OCI-LY7 (cell line): ENCODE measurements at regions not wholly inside any gene's neighbourhood (a gene's known extent, or its start where the extent isn't known, plus 50 kb on each side); places are given as distances from the start of the nearest gene placed in this dataset.

ENCODE experiments used
- BruUV-seq: library from RNA; stranded (reverse); fragments of 400-500 nt; replicated peaks from 2 replicates; lab custom pipeline; 2021; lab: Mats Ljungman, UMichigan
- CTCF ChIA-PET: fragments of 300-600 bp; sonication (Branson Sonifier 250); formaldehyde crosslinking; loops from one replicate; lab custom pipeline; 2022; ENCODE audit warnings: antibody characterized with exemption; ENCODE audit not compliant: unreplicated experiment; lab: Charles Lee
- POLR2A ChIA-PET: fragments of 300-600 bp; sonication (Branson Sonifier 250); formaldehyde crosslinking; loops from one replicate; lab custom pipeline; 2022; ENCODE audit warnings: antibody characterized with exemption; lab: Charles Lee
- DNase-seq: peaks from one replicate; pipeline ENCODE4 v3.0.0-alpha.2; 2015; ENCODE audit warnings: low spot score
- H2AFZ ChIP-seq: fragments of 200-600 bp; sonication (generic), shearing (Covaris generic); 2 replicates; pipeline ENCODE4 v1.6.1; 2014; ENCODE audit warnings: mild to moderate bottlenecking, antibody characterized with exemption, low read length, moderate library complexity
- H3K27ac ChIP-seq: fragments of 200-600 bp; sonication (generic); 2 replicates; pipeline ENCODE4 v1.5.1; 2014; ENCODE audit warnings: mixed run types, low read depth, mild to moderate bottlenecking, moderate library complexity, low read length, inconsistent platforms; ENCODE audit not compliant: poor library complexity, severe bottlenecking
- H3K36me3 ChIP-seq: fragments of 200-600 bp; sonication (generic); 2 replicates; pipeline ENCODE4 v1.6.1; 2014; ENCODE audit warnings: mild to moderate bottlenecking, antibody characterized with exemption, low read length, moderate library complexity, mixed read lengths; ENCODE audit not compliant: insufficient read depth
- H3K4me1 ChIP-seq: fragments of 200-600 bp; sonication (generic); 2 replicates; pipeline ENCODE4 v1.5.1; 2014; ENCODE audit warnings: mild to moderate bottlenecking, low read length; ENCODE audit not compliant: insufficient read depth, poor library complexity, severe bottlenecking
- H3K4me2 ChIP-seq: fragments of 200-600 bp; sonication (generic); 2 replicates; pipeline ENCODE4 v1.6.1; 2014; ENCODE audit warnings: mild to moderate bottlenecking, low read length
- H3K4me3 ChIP-seq: fragments of 200-600 bp; sonication (generic); 2 replicates; pipeline ENCODE4 v1.5.1; 2014; ENCODE audit warnings: mild to moderate bottlenecking, low read depth, low read length; ENCODE audit not compliant: poor library complexity, severe bottlenecking
- H3K79me2 ChIP-seq: fragments of 200-600 bp; sonication (generic); 2 replicates; pipeline ENCODE4 v1.6.1; 2016; ENCODE audit warnings: low read depth, mild to moderate bottlenecking, low read length, moderate library complexity, mixed read lengths; ENCODE audit not compliant: insufficient read depth
- H3K9me2 ChIP-seq: fragments of 200-600 bp; sonication (generic); 2 replicates; pipeline ENCODE4 v1.6.1; 2016; ENCODE audit warnings: mild to moderate bottlenecking, low read length, mixed read lengths; ENCODE audit not compliant: insufficient read depth
- H3K9me3 ChIP-seq: fragments of 200-600 bp; sonication (generic); 2 replicates; pipeline ENCODE4 v1.6.1; 2014; ENCODE audit warnings: mild to moderate bottlenecking, mixed run types, low read length, mixed read lengths
- H4K20me1 ChIP-seq: fragments of 200-600 bp; sonication (generic); 2 replicates; pipeline ENCODE4 v1.6.1; 2014; ENCODE audit warnings: mild to moderate bottlenecking, antibody characterized with exemption, low read length, moderate library complexity, mixed read lengths; ENCODE audit not compliant: insufficient read depth
- EZH2phosphoT487 ChIP-seq: fragments of 200-600 bp; sonication (generic); IDR thresholded peaks from 2 replicates; pipeline ENCODE4 v1.6.1; 2018; ENCODE audit warnings: low read depth, borderline replicate concordance, mild to moderate bottlenecking, mixed run types, antibody characterized with exemption, low read length, moderate library complexity, mixed read lengths
- intact Hi-C: fragments of 100-400 bp; cut with micrococcal nuclease; formaldehyde crosslinking; loops from one replicate; pipeline ENCODE4 v1.10.0; 2022; ENCODE audit not compliant: unreplicated experiment
- TF ChIP-seq, protein P1 (sequence below): fragments of 200-600 bp; sonication (generic); conservative IDR thresholded peaks from 2 replicates; pipeline ENCODE4 v1.5.1; 2014; ENCODE audit warnings: mild to moderate bottlenecking, antibody characterized with exemption, low read length, moderate library complexity, mixed read lengths

DNA sequence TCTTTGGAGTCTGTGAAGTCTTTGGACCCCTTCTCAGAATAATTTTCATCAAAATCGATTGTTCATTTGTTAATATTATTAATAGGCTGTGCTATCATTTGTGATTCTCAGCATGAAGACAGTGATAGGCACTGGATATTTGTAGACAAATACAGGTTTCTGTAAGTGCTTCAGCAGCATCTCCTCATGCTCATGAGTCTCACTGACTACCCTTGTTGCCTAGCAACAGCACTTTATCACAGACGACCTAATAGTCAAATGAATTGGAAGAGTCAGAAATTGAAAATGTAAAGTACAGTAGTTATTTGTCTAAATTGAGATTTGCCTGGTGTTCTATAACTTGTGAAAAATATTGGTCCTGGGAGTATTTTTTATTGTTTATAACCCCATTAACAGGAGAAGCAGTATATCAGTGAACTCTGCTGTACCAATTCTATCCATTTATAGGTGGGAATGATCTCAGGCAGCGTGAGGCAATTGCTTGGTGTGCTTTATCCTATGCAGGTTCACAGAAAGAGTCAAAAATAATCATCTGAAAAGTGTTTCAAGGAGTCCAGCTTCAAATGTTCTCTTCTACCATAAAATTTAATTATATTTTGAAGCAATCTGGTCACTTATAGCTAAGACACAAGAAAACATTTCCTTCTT, 684.6 kb downstream of the RFPL4B start:
- no peaks in the 10 kb centered on the region for H3K9me3 ChIP-seq
- BruUV-seq = no TSS peak
- TF ChIP-seq, protein P1, sequence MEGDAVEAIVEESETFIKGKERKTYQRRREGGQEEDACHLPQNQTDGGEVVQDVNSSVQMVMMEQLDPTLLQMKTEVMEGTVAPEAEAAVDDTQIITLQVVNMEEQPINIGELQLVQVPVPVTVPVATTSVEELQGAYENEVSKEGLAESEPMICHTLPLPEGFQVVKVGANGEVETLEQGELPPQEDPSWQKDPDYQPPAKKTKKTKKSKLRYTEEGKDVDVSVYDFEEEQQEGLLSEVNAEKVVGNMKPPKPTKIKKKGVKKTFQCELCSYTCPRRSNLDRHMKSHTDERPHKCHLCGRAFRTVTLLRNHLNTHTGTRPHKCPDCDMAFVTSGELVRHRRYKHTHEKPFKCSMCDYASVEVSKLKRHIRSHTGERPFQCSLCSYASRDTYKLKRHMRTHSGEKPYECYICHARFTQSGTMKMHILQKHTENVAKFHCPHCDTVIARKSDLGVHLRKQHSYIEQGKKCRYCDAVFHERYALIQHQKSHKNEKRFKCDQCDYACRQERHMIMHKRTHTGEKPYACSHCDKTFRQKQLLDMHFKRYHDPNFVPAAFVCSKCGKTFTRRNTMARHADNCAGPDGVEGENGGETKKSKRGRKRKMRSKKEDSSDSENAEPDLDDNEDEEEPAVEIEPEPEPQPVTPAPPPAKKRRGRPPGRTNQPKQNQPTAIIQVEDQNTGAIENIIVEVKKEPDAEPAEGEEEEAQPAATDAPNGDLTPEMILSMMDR = no peak
- no peak for TF ChIP-seq EZH2phosphoT487
- H4K20me1 ChIP-seq = no peaks in the 10 kb centered on the region
- no peaks in the 10 kb centered on the region for H3K4me1 ChIP-seq
- no peak for DNase-seq
- no peaks in the 10 kb centered on the region for H3K79me2 ChIP-seq
- H3K36me3 ChIP-seq = no peaks in the 10 kb centered on the region
- POLR2A ChIA-PET = no interaction called here
- CTCF ChIA-PET = no interaction called here
- intact Hi-C loops = no loop called here
- no peaks in the 10 kb centered on the region for H3K9me2 ChIP-seq
- no peak overlapping the region for H3K4me3 ChIP-seq
- H2AFZ ChIP-seq = no peak overlapping the region
- no peak overlapping the region for H3K4me2 ChIP-seq
- no peak overlapping the region for H3K27ac ChIP-seq

DNA sequence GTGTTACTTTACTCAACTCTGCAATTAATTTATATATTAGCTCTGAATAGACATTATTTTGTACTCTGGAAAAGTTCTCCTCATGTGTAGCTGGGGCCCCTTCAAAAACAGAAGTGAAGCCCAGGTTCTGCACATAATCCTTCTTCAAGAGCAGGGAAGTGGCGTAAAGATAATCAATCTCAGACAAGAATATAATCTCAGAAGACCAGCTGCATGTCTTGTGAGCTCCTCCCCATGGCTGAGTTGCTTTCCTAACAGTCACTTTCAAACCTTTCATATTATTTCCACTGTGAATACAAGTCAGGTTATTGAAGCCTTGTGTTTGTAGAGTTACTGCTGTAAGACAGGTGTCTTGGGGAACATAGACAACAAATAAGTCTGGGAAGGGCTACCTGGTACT, 691.9 kb downstream of the RFPL4B start:
- H3K4me3 ChIP-seq = no peak overlapping the region
- TF ChIP-seq EZH2phosphoT487 = no peak
- TF ChIP-seq, protein P1 = no peak
- no peaks in the 10 kb centered on the region for H3K9me2 ChIP-seq
- H2AFZ ChIP-seq = no peak overlapping the region
- intact Hi-C loops = no loop called here
- H3K79me2 ChIP-seq = no peaks in the 10 kb centered on the region
- H4K20me1 ChIP-seq = no peaks in the 10 kb centered on the region
- DNase-seq = no peak
- CTCF ChIA-PET = no interaction called here
- no peaks in the 10 kb centered on the region for H3K4me1 ChIP-seq
- H3K9me3 ChIP-seq = no peaks in the 10 kb centered on the region
- H3K4me2 ChIP-seq = no peak overlapping the region
- no peak overlapping the region for H3K27ac ChIP-seq
- BruUV-seq = no TSS peak
- H3K36me3 ChIP-seq = no peaks in the 10 kb centered on the region
- POLR2A ChIA-PET = interaction anchor here (0.6 to 0.8 kb wide), 2 partner anchors 18 to 92 kb away, joined by 3 read pairs; no protein-coding TSS in a partner anchor

GRCh38 chr6:113047148-113047547, 700.0 kb downstream of the RFPL4B start:
- Histone ChIP-seq H3K9me3 (no peaks in the 10 kb centered on the region), H3K79me2 (no peaks in the 10 kb centered on the region), H3K27ac (no peak overlapping the region), H3K36me3 (no peaks in the 10 kb centered on the region), H3K4me1 (no peaks in the 10 kb centered on the region), H3K4me3 (no peak overlapping the region), H3K4me2 (no peak overlapping the region), H2AFZ (no peak overlapping the region), H3K9me2 (no peaks in the 10 kb centered on the region), H4K20me1 (no peaks in the 10 kb centered on the region)
- TF ChIP-seq EZH2phosphoT487 = no peak
- TF ChIP-seq, protein P1 = no peak
- intact Hi-C loops = no loop called here
- ChIA-PET CTCF (no interaction called here), POLR2A (interaction anchor here (0.7 kb wide), 1 partner anchor 10 kb away, joined by 7 read pairs; no protein-coding TSS in a partner anchor)
- DNase-seq = no peak
- BruUV-seq = no TSS peak
